H1 (cell line): ENCODE measurements at regions not wholly inside any gene's neighbourhood (a gene's known extent, or its start where the extent isn't known, plus 50 kb on each side); places are given as distances from the start of the nearest gene placed in this dataset.

Experiments
- CBX5 ChIP-seq: fragments of 300-800, 300-1000 bp; sonication (generic); IDR thresholded peaks from 2 replicates; pipeline ENCODE4 v1.7.1; 2016; ENCODE audit warnings: antibody characterized with exemption, low read length, low read depth
- MAFK ChIP-seq: IDR thresholded peaks from 2 replicates; pipeline ENCODE4 v1.6.1; 2012; ENCODE audit warnings: low read depth, mild to moderate bottlenecking, improper control_type of control experiment, low read length
- TAF1 ChIP-seq: IDR thresholded peaks from 2 replicates; pipeline ENCODE4 v1.6.1; 2011; ENCODE audit warnings: mild to moderate bottlenecking, low read depth, low read length

DNA sequence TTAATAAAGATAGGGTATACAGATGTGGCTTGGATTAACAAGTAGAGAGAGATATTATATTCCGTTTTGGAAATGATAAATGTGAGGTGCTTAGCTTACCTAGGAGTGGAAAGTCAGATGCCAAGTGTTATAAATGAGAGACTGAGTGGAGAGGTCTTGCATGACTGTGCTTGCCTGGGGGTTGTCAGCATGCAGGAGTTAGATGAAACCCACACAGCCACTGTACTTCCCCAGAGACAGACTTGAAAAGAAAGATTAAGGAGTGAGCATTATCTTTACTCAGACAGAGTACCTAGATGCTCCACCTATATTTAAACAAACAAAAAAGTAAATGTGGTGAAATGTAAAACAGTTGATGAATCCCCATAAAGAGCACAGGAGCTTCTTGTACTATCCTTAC lies 482.7 kb downstream of the RIT2 start (continued):
- TF ChIP-seq CBX5 (no peak), MAFK (no peak), TAF1 (no peak)
